HG02759 (cell line): ENCODE measurements at regions not wholly inside any gene's neighbourhood (a gene's known extent, or its start where the extent isn't known, plus 50 kb on each side); places are given as distances from the start of the nearest gene placed in this dataset.

Experiments
- ATAC-seq: cut with Tn5 transposase; IDR thresholded peaks from one replicate; pipeline ENCODE4 v1.9.1; 2021; ENCODE audit warnings: mild to moderate bottlenecking, moderate library complexity; ENCODE audit not compliant: unreplicated experiment

GRCh38 chr5:135220394-135221186, 178.4 kb downstream of the MACROH2A1 start:
- no peak for ATAC-seq

GRCh38 chr5:135219868-135220267, 179.2 kb downstream of the MACROH2A1 start:
- ATAC-seq = no peak

- ATAC-seq = no peak
These were observed 180.1 kb downstream of the MACROH2A1 start for GRCh38 chr5:135218790-135219568.

- ATAC-seq = no peak
These were observed 180.6 kb downstream of the MACROH2A1 start for GRCh38 chr5:135218486-135218755.

- no peak for ATAC-seq
These were observed 181.2 kb downstream of the MACROH2A1 start for GRCh38 chr5:135217669-135218485.

GRCh38 chr5:135216471-135217343, 182.3 kb downstream of the MACROH2A1 start:
- ATAC-seq = no peak

- no peak for ATAC-seq
These were observed 181.8 kb upstream of the PITX1 start for GRCh38 chr5:135215617-135216470.

GRCh38 chr5:135214897-135215616, 181.0 kb upstream of the PITX1 start:
- no peak for ATAC-seq

- no peak for ATAC-seq
These were observed 179.6 kb upstream of the PITX1 start for GRCh38 chr5:135213466-135214239.

- ATAC-seq = no peak
These were observed 179.0 kb upstream of the PITX1 start for GRCh38 chr5:135213027-135213386.

GRCh38 chr5:135212361-135213026, 178.5 kb upstream of the PITX1 start:
- no peak for ATAC-seq

- no peak for ATAC-seq
These were observed 177.8 kb upstream of the PITX1 start for GRCh38 chr5:135211791-135212190.

GRCh38 chr5:135211083-135211790, 177.2 kb upstream of the PITX1 start:
- no peak for ATAC-seq

- ATAC-seq = no peak
These were observed 176.4 kb upstream of the PITX1 start for GRCh38 chr5:135210286-135211055.

- no peak for ATAC-seq
These were observed 175.1 kb upstream of the PITX1 start for GRCh38 chr5:135208903-135209721.

- ATAC-seq = no peak
These were observed 174.5 kb upstream of the PITX1 start for GRCh38 chr5:135208555-135208902.
